Activated T-cell treated with anti-CD3 and anti-CD28 coated beads, Interleukin-2, amount 50 U/mL, for 1 hour (primary cell): ENCODE measurements at regions not wholly inside any gene's neighbourhood (a gene's known extent, or its start where the extent isn't known, plus 50 kb on each side); places are given as distances from the start of the nearest gene placed in this dataset.
"Not testable (repeated sequence)": the region's sequence is repeated elsewhere in the genome, so short reads cannot be mapped to it uniquely, and the experiment has no call there.

Source experiments
- DNase-seq: peaks from one replicate; pipeline ENCODE4 v3.0.0-alpha.2; 2020

- DNase-seq, result no peak
These were observed 172.4 kb upstream of the PWP1 start for GRCh38 chr12:107513184-107513583.

GRCh38 chr12:107513636-107514400 is 171.8 kb upstream of the PWP1 start:
- no peak for DNase-seq

- DNase-seq, result no peak
These were observed 170.6 kb upstream of the PWP1 start for GRCh38 chr12:107514887-107515445.

GRCh38 chr12:107515446-107515958 is 170.1 kb upstream of the PWP1 start:
- no peak for DNase-seq

- not testable (repeated sequence) for DNase-seq
These were observed 167.8 kb upstream of the PWP1 start for GRCh38 chr12:107517816-107518215.

GRCh38 chr12:107518868-107519267 is 166.7 kb upstream of the PWP1 start:
- DNase-seq, result no peak

- no peak for DNase-seq
These were observed 165.4 kb upstream of the PWP1 start for GRCh38 chr12:107519906-107520859.

GRCh38 chr12:107521826-107522355 is 163.7 kb upstream of the PWP1 start:
- DNase-seq, result no peak

GRCh38 chr12:107522692-107523477 is 162.7 kb upstream of the PWP1 start:
- no peak for DNase-seq

GRCh38 chr12:107523775-107524535 is 161.6 kb upstream of the PWP1 start:
- DNase-seq, result no peak

- DNase-seq, result no peak
These were observed 160.4 kb upstream of the PWP1 start for GRCh38 chr12:107525063-107525718.

GRCh38 chr12:107525719-107526554 is 159.7 kb upstream of the PWP1 start:
- no peak for DNase-seq

- no peak for DNase-seq
These were observed 158.9 kb upstream of the PWP1 start for GRCh38 chr12:107526555-107527180.

- no peak for DNase-seq
These were observed 156.8 kb upstream of the PWP1 start for GRCh38 chr12:107528731-107529365.

GRCh38 chr12:107529991-107530390 is 155.6 kb upstream of the PWP1 start:
- no peak for DNase-seq

- DNase-seq, result no peak
These were observed 154.9 kb upstream of the PWP1 start for GRCh38 chr12:107530701-107531100.

- DNase-seq, result no peak
These were observed 152.4 kb upstream of the PWP1 start for GRCh38 chr12:107533218-107533617.

- no peak for DNase-seq
These were observed 149.0 kb upstream of the PWP1 start for GRCh38 chr12:107536613-107537012.
